ENCODE measurements at regions not wholly inside any gene's neighbourhood (a gene's known extent, or its start where the extent isn't known, plus 50 kb on each side); places are given as distances from the start of the nearest gene placed in this dataset.

- TF ChIP-seq SPI1 (IDR thresholded peaks at IDR 0.05; ENCODE audit: borderline replicate concordance, low read depth) (no peak), CTCF (IDR thresholded peaks at IDR 0.05; ENCODE audit: insufficient read depth, low read length) (no peak), POLR2AphosphoS5 (IDR thresholded peaks at IDR 0.05; ENCODE audit: low read depth) (no peak), REST (IDR thresholded peaks at IDR 0.05; ENCODE audit: insufficient replicate concordance, low read depth) (no peak), GABPA (IDR thresholded peaks at IDR 0.05; ENCODE audit: low read depth) (no peak)
These were observed 60.2 kb upstream of the CTNNA2 start for GRCh38 chr2:79452651-79453050.
